GM18505 (cell line): ENCODE measurements at regions not wholly inside any gene's neighbourhood (a gene's known extent, or its start where the extent isn't known, plus 50 kb on each side); places are given as distances from the start of the nearest gene placed in this dataset.

Experiments
- ATAC-seq: cut with Tn5 transposase; IDR thresholded peaks from one replicate; pipeline ENCODE4 v1.9.1; 2021; ENCODE audit not compliant: unreplicated experiment
- POLR2A ChIP-seq: IDR thresholded peaks from 4 replicates; pipeline ENCODE4 v1.6.1; 2011; ENCODE audit warnings: borderline replicate concordance; ENCODE audit not compliant: insufficient read depth, insufficient read length; ENCODE audit errors: extremely low read depth

DNA sequence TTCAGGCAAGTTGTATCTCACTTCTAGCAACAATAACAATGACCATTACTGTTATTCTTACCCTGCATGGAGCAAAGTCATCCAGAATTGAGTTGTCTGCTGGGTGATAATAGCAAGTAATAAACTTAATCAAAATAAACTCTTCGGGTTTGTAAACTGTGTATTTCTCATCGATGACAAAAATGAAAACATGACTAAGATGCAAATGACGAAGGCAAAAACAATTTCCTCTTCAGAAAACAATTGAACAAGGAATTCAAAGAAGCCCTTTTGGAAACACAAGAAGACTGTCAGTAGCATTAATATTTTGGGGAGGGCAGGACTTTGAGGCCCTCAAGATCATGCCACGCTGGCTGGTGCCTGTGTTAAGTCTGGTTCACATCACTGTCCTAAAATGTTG is 232.0 kb downstream of the BTG1 start:
- no peak for TF ChIP-seq POLR2A
- no peak for ATAC-seq

DNA sequence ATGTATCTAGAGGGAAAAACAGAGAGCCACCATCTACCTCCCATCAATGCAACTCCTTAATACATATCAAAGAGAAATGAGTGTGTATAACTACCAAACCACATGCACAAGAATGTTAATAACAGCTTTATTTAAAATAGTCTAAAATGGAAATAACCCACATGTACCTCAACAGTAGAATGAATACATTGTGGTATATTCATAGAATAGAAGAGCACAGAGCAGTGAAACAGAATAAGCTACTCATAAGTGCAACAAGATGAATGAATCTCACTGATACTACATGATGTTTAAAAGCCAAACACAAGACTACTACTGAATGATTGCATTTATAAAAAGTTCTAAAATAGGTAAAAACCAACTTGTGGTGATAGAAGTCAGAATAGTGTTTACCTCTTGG is 232.5 kb downstream of the BTG1 start:
- ATAC-seq, result no peak
- TF ChIP-seq POLR2A, result no peak

DNA sequence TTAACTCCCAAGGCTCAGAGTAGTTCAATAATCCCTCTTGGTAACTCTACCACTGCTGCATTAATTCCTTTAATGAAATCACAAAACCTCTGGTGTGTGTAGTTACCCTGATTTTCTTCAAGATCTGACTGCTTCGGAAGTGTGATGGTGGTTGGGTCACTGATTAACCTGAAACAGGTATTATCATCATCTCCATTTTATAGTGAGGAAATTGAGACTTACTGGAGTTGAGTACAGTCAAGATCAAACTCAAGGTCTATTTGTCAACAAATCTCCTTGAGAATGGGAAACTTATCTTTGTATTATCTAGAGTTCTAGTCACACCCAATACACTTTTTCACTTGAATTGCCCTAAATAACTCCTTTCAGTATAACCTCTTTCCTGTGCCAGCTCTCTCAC is 233.5 kb downstream of the BTG1 start:
- no peak for ATAC-seq
- no peak for TF ChIP-seq POLR2A

DNA sequence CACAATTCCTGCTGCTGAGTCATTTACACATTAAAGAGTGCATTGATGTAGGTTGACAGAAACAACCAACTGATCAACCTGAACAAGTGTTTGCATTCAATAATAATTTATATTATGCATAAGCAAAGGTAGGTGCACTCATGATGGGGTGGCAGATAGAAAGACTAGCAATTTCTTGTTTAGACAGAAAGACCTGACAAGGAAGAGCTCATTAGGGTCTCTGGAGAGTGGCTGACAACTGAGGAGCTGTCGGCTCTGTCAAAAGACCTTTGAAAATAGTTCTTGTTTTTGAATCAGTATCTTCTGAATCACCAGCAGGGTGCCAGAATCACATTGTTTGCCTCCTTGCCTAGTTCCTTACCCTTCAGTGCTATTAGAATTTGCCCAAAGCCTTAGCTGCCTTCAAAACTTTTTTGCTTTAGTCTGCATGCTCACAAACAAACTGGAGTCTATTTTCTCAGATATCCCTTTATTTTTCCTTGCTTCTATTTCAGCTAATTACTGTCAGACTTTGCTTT is 234.7 kb downstream of the BTG1 start:
- no peak for TF ChIP-seq POLR2A
- ATAC-seq, result no peak

DNA sequence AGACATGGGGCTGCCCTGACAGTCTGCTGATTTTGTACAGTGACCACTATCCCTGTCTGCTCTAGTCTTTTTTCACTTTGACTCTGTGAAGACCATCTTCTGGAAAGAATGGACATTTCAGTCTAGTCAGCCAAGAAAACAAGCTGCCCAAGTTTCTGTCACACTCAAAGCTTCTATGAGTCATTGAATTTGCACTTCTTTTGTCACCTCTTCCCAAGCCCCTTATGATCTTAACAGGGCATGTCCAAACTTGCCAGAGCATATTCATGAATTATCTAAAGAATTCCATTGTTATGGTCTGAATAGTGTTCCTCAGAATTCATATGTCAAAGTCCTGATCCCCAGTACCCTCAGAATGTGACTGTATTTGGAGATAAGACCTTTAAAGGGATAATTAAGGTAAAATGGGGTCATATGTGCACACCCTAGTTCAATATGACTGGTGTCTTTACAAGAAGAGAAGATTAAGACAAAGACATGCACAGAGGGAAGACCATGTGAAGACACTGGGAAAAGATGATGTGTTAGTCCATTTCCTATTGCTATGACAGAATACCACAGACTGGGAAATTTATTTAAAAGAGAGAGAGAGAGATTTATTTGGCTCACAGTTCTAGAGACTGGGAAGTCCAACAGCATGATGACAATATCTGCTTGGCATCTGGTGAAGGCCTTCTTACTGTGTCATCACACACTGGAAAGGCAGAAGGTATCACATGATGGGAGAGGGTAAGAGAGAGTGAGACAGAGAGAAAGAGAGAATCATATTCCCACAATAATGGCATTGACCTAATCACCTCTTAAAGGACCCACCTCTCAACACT is 242.6 kb downstream of the BTG1 start:
- no peak for ATAC-seq

DNA sequence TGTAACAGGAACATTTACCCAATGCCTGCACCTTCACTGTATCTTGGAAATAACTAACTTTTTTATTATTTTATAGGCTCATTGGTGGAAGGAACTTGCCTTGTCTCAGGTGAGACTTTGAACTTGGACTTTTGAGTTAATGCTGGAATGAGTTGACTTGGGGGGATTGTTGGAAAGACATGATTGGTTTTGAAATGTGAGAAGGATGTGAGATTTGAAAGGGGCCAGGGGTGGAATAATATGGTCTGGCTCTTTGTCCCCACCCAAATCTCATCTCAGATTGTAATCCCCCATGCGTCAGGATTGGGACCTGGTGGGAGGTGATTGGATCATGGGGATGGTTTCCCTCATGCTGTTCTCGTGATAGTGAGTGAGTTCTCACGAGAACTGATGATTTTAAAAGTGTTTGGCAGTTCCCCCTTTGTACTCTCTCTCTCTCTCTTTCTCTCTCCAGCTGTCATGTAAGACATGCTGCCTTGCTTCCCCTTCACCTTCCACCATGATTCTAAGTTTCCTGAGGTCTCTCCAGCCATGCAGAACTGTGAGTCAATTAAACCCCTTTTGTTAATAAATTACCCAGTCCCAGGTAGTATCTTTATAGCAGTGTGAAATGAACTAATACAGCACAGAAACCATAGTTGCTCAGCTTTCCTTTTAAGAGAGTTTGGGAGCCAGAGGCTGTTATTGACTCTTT is 244.1 kb downstream of the BTG1 start:
- ATAC-seq, result no peak

More for the DNA sequence above, 242.6 kb downstream of the BTG1 start:
- no peak for TF ChIP-seq POLR2A

DNA sequence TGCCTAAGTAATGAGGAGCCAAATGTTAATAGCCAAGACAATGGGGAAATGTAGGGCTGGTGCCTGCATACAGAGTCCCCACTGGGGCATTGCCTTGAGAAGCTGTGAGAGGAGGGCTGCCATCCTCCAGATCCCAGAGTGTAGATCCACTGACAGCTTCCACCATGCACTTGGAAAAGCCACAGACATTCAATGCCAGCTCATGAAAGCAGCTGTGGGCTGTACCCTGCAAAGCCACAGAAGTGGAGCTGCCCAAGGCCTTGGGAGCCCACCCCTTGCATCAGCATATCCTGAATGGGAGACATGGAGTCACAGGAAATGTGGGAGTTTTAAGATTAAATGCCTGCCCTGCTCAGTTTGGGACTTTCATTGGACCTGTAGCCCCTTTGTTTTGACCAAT is 244.7 kb downstream of the BTG1 start:
- ATAC-seq, result no peak
- TF ChIP-seq POLR2A, result no peak

More for the DNA sequence above, 244.1 kb downstream of the BTG1 start:
- no peak for TF ChIP-seq POLR2A

DNA sequence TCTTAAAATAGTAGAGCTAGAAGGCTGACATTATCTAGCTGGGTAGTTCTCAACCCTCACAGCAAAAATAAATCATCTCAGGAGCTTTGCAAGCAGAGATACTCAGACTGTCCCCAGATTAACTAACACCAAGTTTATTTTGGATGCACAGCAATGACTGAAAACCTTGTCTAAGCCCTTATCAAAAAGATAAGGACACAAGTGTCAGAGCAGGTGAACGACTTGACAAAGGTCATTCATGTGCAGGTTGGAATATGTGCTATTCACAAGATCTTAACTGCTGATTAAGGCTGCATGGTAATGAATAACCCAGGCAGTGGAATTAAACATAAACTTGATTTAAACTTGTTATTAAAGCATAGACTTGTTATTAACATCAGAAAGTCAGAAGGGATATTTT is 246.6 kb downstream of the BTG1 start:
- ATAC-seq, result no peak
- TF ChIP-seq POLR2A, result no peak

DNA sequence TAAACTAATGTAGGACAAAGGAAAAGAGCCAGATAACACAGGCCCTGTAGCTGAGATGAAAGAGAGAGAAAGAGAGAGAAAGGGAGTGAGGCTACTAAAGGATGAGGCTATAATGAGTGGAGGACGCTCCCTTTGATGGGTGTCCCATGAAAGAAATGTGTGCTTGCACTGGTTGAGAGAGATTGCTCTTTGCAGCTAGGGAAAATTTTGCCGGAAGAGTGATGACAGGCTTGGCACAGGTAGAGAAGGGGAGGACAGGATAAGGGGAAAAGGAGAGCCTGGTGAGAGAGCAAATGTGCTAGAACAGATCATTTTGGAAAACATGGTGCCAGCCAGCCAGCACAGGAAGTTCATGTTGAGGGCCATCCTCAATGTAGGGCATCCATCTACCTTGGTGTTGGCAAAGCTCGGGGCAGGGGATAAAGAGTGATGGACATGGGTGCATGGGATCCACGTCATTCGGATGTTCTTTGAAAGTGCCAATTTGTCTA is 248.6 kb downstream of the BTG1 start:
- no peak for TF ChIP-seq POLR2A
- ATAC-seq, result no peak

DNA sequence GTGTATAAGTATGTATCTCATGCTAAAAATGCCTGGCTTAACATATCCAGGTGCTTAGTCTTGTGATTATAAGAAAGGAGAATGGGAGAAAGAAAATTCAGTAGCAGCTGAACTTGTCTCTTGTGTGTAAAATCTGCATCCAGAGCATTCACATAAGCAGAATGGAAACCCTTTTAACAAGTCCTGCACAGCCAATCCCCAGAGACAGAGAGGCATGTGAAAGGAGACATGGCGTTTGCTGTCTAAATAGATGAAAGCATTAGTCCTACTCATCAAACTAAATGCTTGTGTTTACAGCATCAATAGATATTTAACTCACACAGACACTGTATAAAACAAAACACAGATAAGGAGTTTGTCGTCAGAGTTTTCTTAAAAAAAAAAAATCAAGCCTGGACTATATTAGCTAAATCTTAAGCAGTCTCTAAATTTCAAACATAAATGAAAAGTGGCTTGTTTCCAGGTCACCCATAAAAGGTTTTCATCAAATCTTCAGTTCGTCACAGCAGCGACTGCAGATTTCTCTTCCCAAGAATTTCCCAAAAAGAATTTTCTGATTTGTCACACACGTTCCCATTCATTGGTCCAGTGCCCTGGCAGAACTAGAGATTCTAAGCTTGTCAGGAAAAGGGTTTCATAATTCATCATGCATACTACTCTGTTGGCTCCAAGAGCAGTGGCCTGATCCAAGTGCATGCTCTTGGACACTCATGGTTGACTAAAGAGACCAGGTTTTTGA is 249.2 kb downstream of the BTG1 start:
- ATAC-seq, result no peak
- no peak for TF ChIP-seq POLR2A

DNA sequence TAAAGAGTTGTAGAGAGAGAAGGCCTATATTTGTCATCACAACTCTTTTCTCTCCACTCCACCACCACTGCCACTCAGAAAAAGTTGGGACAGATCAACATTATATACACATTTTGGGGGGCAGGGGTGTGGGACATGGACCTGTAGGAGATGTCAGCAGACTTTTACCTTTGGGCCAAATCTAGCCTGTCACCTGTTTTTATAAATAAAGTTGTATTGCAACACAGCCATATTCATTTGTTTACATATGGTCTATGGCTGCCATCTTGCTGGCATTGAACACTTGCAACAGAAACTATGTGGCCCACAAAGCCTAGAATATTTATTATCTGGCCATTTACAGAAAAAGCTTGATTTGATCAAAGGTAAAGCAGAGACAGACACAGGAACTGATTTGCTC is 250.7 kb downstream of the BTG1 start:
- TF ChIP-seq POLR2A, result no peak
- no peak for ATAC-seq

DNA sequence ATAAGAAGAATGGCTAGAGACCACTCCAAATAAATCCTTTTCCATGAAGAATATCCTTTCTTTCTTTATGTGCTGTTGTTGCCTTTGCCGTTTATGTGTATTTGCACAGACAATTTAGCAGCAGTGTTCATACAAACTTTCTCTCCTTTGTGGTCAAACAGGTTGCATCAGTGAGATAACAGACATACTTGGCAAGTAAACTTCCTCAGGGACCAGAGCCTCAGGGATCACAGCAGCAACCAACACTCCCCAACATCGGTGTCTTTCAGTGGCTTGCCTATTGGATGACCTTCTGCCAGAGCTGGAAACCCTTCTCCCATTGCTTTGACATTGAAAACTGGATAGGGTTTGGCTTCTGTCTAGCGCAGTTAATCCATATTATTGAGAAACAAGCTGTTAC is 252.2 kb downstream of the BTG1 start:
- TF ChIP-seq POLR2A, result no peak
- no peak for ATAC-seq
